Right kidney (tissue), 1 donor: ENCODE measurements at regions not wholly inside any gene's neighbourhood (a gene's known extent, or its start where the extent isn't known, plus 50 kb on each side); places are given as distances from the start of the nearest gene placed in this dataset.
"Not testable (repeated sequence)": the region's sequence is repeated elsewhere in the genome, so short reads cannot be mapped to it uniquely, and the experiment has no call there.

Experiments
- DNase-seq: peaks from one replicate; pipeline ENCODE4 v3.0.0-alpha.2; 2016

- not testable (repeated sequence) for DNase-seq
Observed at GRCh38 chr2:87653373-87653772, 94.5 kb upstream of the PLGLB2 start.

DNA sequence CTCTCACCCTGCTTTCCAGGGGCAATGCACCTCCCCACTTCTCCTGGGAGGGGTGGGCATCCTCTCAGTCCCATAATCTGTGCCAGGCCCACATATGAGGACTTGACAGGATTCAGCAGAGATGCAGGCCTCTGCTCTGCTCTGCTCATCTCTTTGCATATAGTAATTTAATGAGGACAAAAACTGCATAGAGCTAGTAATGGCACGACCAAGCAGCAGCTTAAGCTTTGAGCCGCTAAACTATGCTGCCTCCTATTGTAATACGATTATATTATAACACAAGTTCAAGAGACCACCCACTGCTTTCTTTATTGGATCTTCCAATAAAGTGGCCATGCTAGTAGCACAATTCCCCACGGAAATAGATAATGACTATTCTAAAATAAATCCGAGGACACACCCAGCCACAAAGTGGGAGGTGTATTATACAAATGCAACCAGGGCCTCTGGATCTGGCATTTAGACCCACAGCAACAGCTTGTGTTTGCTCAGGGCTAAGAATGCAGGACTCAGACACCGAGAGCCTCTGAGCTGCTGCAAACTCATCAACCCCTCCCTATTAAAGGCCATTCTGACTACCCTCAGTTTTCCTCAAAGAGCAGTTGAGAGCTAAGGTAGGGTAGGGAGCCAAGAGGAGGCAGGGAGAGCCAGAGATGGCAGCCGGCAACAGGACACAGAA lies 93.6 kb upstream of the PLGLB2 start:
- DNase-seq, result not testable (repeated sequence)

DNA sequence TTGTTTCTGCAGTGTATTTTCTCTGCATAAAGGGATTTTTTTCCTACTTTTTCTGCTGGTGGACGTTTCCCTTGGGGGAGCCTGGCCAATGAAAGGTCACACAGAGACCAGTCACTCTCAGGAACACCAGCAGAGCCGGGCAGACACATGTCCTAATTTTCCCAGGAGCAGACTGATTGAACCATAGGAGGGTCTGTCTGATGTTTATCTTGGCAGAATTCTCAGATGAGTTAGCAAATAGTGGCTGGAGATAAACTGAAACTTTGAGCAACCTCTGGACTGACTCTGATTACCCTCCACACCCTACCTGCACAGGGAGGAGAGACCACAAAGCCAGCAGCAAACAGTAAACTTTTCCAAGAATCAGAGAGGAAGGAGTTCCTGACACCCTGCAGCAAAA lies 90.0 kb upstream of the PLGLB2 start:
- not testable (repeated sequence) for DNase-seq

GRCh38 chr2:87658357-87658756 lies 89.5 kb upstream of the PLGLB2 start:
- DNase-seq, result not testable (repeated sequence)

- not testable (repeated sequence) for DNase-seq
Observed at GRCh38 chr2:87658976-87659375, 88.9 kb upstream of the PLGLB2 start.

DNA sequence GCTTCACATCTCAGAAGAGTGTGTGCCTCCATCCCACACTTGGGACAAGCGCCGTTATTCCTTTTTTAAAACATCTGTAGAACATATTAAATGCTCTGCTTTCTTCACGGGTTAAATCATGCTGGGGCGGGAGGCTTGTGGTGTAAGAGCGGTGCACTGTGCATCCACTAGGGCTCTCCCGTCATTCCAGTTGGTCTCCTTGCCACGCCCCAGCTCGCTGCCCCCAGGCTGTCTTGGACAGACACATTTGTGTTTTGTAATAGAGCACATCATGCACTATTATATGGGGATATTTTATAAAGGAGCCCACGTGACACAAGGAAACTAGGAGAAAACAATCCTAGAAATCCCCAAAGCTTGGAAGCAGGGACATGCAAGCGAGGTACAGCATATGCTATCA lies 87.7 kb upstream of the PLGLB2 start:
- DNase-seq, result not testable (repeated sequence)

DNA sequence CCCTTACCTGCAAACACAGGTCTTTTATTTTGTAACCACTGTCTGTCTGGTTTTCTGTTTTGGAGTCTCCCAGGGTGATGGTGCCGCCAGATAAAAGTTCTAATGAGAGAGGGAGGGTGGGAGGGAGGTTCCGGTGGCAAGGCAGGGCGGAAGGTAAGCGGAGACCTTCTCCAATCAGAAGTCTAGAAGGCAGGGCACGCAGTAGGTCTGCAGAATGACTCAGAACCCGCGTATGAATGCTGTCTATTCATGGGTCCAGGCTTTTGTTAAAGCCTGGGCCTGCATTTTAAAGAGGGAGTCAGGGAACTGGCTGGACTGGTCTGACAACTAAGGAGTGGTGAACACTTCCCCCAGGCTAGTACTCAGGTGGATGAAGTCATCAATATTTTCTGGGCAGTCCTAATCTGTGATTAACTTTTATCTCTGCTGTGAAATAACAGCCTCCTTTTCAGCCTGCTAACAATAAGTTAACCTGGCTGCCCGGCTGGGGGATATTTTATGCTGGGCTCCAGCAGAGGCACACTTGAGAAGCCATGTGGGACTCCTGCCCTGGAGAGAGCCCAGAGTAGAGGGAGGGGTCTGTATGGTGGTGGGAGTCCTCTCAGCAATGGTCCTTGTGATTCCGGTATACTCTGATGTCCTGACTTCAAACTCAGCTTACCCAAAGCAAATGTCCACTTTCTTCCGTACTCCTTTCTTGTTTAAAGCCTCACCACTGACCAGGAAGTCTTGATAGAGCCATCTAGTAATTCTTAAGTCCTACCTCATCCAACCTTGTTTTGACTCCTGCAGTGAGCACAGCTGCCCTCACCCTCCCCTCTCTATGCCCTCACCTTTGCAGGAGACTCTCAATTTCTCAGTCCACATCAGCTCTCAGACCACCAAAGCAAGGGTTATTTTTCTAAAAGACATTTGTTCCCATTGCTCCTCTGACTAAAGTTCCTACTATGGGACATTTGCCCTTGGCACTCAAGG lies 85.3 kb upstream of the PLGLB2 start:
- DNase-seq, result not testable (repeated sequence)

- DNase-seq, result not testable (repeated sequence)
Observed at GRCh38 chr2:87663347-87663746, 84.5 kb upstream of the PLGLB2 start.

DNA sequence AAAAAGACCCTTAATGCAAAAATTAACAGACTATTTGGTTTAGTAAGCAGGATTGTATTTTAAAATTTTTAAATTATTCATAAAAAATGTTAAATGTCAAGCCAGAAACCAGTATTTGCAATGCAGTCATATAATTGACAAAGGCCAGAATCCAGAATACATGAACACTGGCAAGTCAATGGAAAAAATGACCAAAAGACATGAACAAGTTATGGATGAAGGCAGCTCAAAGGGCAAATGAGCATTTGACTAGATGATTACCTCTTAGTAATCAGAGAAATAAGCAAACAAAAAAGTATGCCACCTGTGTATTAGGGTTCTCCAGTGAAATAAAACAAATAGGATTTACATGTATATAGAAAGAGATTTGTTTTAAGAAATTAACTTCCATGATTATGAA lies 80.9 kb upstream of the PLGLB2 start:
- DNase-seq, result not testable (repeated sequence)

GRCh38 chr2:87668361-87668760 lies 79.5 kb upstream of the PLGLB2 start:
- not testable (repeated sequence) for DNase-seq

DNA sequence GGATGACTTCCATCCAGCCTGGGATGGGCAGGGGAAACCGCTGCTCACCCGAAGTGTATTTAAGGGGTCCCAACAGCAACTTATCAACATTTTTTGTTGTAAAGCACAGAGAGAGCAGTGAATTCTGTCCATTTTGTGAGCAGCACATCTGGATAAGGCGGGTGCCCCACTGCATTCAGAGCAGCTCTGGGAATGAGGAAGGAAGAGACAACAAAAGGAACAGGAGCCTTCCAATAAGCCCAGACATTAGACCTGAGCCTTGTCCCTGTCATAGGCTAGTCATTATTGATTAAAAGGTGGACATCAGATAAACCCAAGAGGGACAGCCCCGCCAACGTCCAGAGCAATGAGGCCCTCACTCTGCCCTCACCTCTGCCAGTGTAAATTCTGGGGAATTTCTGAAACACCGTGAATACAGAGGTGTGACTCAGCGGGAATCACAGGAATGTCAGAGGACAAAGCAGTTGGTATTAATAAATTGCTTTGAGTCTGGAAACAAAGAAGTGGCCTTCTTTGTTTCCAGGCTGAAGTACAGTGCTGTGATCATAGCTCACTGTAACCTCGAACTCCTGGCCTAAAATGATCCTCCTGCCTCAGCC lies 78.2 kb upstream of the PLGLB2 start:
- not testable (repeated sequence) for DNase-seq

DNA sequence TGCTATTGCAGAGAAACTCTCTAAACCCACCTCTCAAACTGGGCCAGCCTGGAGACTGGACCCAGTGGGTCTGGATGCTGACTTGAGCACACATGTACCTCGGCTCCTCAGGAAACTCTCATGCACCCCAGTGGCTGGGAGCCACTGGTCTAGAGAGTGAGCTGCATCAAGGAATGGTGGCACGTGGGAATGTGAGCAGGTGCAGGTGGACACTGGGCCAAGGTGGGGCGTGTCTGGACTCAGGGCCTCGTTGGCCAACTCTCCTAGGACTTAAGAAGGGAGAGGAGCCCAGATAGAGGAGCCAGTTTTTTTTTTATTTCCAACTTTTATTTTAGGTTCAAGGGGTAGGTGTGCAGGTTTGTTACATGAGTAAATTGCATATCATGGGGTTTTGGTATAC lies 75.5 kb upstream of the PLGLB2 start:
- DNase-seq, result not testable (repeated sequence)

- not testable (repeated sequence) for DNase-seq
Observed at GRCh38 chr2:87674729-87675128, 73.2 kb upstream of the PLGLB2 start.

DNA sequence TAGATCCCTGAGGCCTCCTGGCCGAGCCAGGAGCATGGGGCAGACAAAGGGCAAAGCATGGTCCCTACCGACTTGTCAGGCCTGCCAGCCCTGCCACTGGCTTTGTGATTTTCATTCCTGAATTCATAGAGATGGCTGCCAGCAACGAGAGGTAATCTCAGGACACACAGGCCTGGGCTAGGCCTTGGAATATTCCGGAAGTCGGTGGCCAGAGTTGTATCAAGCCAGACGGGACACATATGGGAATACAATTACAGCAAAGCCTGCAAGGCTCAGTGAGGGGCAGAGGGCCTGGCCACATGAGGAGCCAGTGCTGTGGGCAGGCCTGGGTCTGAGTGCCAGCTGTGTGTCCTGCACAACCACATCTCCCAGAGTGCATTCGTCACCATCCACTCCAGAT lies 72.4 kb upstream of the PLGLB2 start:
- DNase-seq, result not testable (repeated sequence)

DNA sequence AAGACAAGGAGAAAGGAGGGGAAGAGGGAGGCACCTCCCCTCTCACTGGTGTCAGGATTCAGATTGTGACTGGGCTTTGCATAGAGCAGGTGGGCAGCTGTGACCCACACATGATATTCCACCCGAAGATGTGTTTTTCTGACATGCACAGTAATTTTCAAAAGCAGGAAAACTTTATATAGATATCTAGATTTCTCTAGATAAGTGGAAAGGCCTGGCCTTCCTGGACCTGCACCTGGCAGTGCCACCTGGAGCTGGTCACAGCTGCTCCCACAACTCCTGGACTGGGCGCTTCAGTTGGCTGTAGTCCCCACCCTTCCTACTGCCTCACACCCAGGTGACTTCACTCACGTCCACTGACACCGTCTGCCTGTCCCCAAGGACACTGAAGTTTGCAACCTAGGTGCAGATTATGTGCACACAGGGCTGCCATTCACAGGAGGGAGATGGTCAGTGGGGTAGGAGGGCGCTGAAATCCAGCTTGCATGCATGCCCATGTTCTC lies 70.4 kb upstream of the PLGLB2 start:
- not testable (repeated sequence) for DNase-seq

- DNase-seq, result not testable (repeated sequence)
Observed at GRCh38 chr2:87678742-87679173, 69.1 kb upstream of the PLGLB2 start.

- not testable (repeated sequence) for DNase-seq
Observed at GRCh38 chr2:87679950-87680349, 67.9 kb upstream of the PLGLB2 start.

DNA sequence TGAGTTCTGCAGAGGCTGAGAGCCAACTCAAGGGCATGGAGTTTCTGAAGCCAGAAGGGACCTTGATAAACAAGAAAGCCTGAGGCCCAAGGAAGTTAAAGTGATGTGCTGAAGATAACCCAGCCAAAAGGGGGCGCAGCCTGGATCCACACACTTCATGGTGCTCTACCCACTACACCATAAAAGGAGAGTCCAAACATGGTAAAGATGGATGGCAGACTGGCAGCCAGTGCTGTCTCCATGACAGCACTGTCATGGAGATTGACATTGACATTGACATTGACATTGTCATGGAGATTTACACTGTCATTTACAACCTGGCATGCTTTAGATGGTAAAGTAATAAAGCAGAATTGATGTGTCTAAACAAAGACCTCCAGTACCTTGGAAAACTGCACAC lies 67.2 kb upstream of the PLGLB2 start:
- not testable (repeated sequence) for DNase-seq

DNA sequence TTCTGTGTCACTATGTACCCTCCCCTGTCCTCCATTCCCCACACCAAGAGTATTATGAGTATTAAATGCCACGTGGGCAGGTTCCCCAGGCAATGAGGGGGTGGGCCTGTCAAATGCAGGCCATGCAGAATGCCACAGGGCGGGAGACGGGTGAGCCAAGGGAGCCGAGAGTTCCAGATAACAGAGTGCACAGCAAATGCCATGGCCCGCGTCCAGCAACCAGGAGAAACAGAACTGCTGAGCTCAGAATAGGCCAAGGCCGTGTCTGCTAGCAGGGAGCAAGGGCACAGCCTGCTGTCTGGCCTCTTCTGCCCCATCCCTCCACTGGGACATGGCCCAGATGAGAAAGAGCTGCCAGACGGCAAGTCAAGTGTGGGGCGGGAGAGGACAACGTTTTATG lies 64.4 kb upstream of the PLGLB2 start:
- DNase-seq, result not testable (repeated sequence)

GRCh38 chr2:87683961-87684360 lies 63.9 kb upstream of the PLGLB2 start:
- DNase-seq, result not testable (repeated sequence)

GRCh38 chr2:87685558-87685957 lies 62.3 kb upstream of the PLGLB2 start:
- DNase-seq, result not testable (repeated sequence)

GRCh38 chr2:87686873-87687549 lies 60.9 kb upstream of the PLGLB2 start:
- DNase-seq, result not testable (repeated sequence)
